Small intestine (tissue), 7 donors: ENCODE measurements at regions not wholly inside any gene's neighbourhood (a gene's known extent, or its start where the extent isn't known, plus 50 kb on each side); places are given as distances from the start of the nearest gene placed in this dataset.
A peak's percentile ranks its signal among the peaks of the same experiment; 100 is the strongest.

Experiments
- DNase-seq, 2 donors: peaks; one replicate each; pipeline versions ENCODE4 v3.0.0 to v3.0.0-alpha.2; 2013
- FAIRE-seq: peaks from 2 replicates; lab custom pipeline; 2012; peaks lifted over from hg19 to GRCh38; lab: Jason Lieb, UNC
- H3K27ac ChIP-seq, 3 donors: one replicate each; pipeline ENCODE4 v1.5.1; 2013; ENCODE audit warnings: low read length in 2 of 3, mild to moderate bottlenecking in 2 of 3, control low read depth in 1 of 3, inconsistent platforms in 1 of 3, low read depth in 1 of 3, moderate library complexity in 1 of 3
- H3K27me3 ChIP-seq, 3 donors: one replicate each; pipeline ENCODE4 v1.6.1; 2013; ENCODE audit warnings: low read length in 3 of 3, inconsistent platforms in 1 of 3; ENCODE audit not compliant: control insufficient read depth in 3 of 3, insufficient read depth in 3 of 3
- H3K36me3 ChIP-seq, 3 donors: one replicate each; pipeline ENCODE4 v1.6.1; 2013; ENCODE audit warnings: low read length in 3 of 3, inconsistent platforms in 1 of 3, low read depth in 1 of 3, mild to moderate bottlenecking in 1 of 3, moderate library complexity in 1 of 3; ENCODE audit not compliant: control insufficient read depth in 3 of 3, insufficient read depth in 2 of 3
- H3K4me1 ChIP-seq, 3 donors: one replicate each; pipeline ENCODE4 v1.6.1; 2013; ENCODE audit warnings: low read length in 2 of 3, inconsistent platforms in 1 of 3, low read depth in 1 of 3, mild to moderate bottlenecking in 1 of 3, moderate library complexity in 1 of 3; ENCODE audit not compliant: control insufficient read depth in 3 of 3, insufficient read depth in 2 of 3
- H3K4me3 ChIP-seq, 3 donors: one replicate each; pipeline ENCODE4 v1.5.1; 2013; ENCODE audit warnings: low read length in 3 of 3, control low read depth in 1 of 3, inconsistent platforms in 1 of 3, low read depth in 1 of 3, mild to moderate bottlenecking in 1 of 3, moderate library complexity in 1 of 3
- H3K9me3 ChIP-seq, 2 donors: one replicate each; pipeline ENCODE4 v1.6.1; 2013; ENCODE audit warnings: low read depth in 1 of 2, low read length in 1 of 2; ENCODE audit not compliant: control insufficient read depth in 2 of 2, insufficient read depth in 1 of 2
- WGBS, 3 donors: extraction: QIAGEN DNeasy Blood & Tissue Kit; methylation state at CpG; one replicate each; pipeline ENCODE4 v1.1.7; 2013; 5-methylcytosine and 5-hydroxymethylcytosine counted together
- donor health status: healthy with polysubstance abuse.
- donor health status: control.
- donor health status: control.
- donor health status: Bipolar disorder and iron deficiency.
- donor health status: healthy.

- WGBS, 3 donors = 39 to 49% (median 40%) methylated on average over 4 of the region's 4 CpGs
- FAIRE-seq = no peak
Measured at GRCh38 chr5:158429564-158429963, 570.6 kb upstream of the CLINT1 start.

GRCh38 chr5:158423623-158424200 lies 564.8 kb upstream of the CLINT1 start:
- FAIRE-seq (no peak), DNase-seq (no peak)
- no peaks in the 10 kb centered on the region for H3K4me1 ChIP-seq
- H3K4me3 ChIP-seq = no peak overlapping the region
- H3K9me3 ChIP-seq = no peaks in the 10 kb centered on the region
- H3K27ac ChIP-seq = no peak overlapping the region
- H3K27me3 ChIP-seq = no peaks in the 10 kb centered on the region
- 62 to 81% (median 78%) methylated on average over 2 of the region's 2 CpGs for WGBS, 3 donors
- H3K36me3 ChIP-seq = no peaks in the 10 kb centered on the region

More at GRCh38 chr5:158429564-158429963, 570.6 kb upstream of the CLINT1 start:
- H3K27ac ChIP-seq = peak overlapping the region in 1 of 3 donors; percentile 76
- DNase-seq = no peak
- H3K4me3 ChIP-seq = no peak overlapping the region
- no peaks in the 10 kb centered on the region for H3K4me1 ChIP-seq
- no peaks in the 10 kb centered on the region for H3K36me3 ChIP-seq
- H3K27me3 ChIP-seq = no peaks in the 10 kb centered on the region
- H3K9me3 ChIP-seq = peaks cover 0 to 4% of the 10 kb centered on the region in 2 donors

GRCh38 chr5:158422653-158423515 lies 563.9 kb upstream of the CLINT1 start:
- no peak for FAIRE-seq
- DNase-seq = no peak
- Histone ChIP-seq H3K9me3 (no peaks in the 10 kb centered on the region), H3K4me3 (no peak overlapping the region), H3K4me1 (no peaks in the 10 kb centered on the region), H3K27me3 (no peaks in the 10 kb centered on the region), H3K27ac (no peak overlapping the region), H3K36me3 (no peaks in the 10 kb centered on the region)
- WGBS, 3 donors = 82 to 88% (median 85%) methylated on average over 9 of the region's 9 CpGs

GRCh38 chr5:158421319-158421718 lies 562.4 kb upstream of the CLINT1 start:
- Histone ChIP-seq H3K4me3 (no peak overlapping the region), H3K36me3 (no peaks in the 10 kb centered on the region), H3K9me3 (no peaks in the 10 kb centered on the region), H3K27me3 (no peaks in the 10 kb centered on the region), H3K27ac (no peak overlapping the region), H3K4me1 (no peaks in the 10 kb centered on the region)
- 83 to 86% (median 85%) methylated on average over 6 of the region's 6 CpGs for WGBS, 3 donors
- no peak for DNase-seq
- no peak for FAIRE-seq

- 74 to 84% (median 82%) methylated on average over 2 of the region's 2 CpGs for WGBS, 3 donors
Measured at GRCh38 chr5:158419186-158419585, 560.2 kb upstream of the CLINT1 start.

GRCh38 chr5:158414780-158415179 lies 555.8 kb upstream of the CLINT1 start:
- Histone ChIP-seq H3K27ac (no peak overlapping the region), H3K9me3 (no peaks in the 10 kb centered on the region), H3K4me1 (no peaks in the 10 kb centered on the region), H3K36me3 (no peaks in the 10 kb centered on the region), H3K27me3 (no peaks in the 10 kb centered on the region), H3K4me3 (no peak overlapping the region)
- FAIRE-seq (no peak), DNase-seq (no peak)
- 33 to 61% (median 42%) methylated on average over 1 of the region's 1 CpG for WGBS, 3 donors

More at GRCh38 chr5:158419186-158419585, 560.2 kb upstream of the CLINT1 start:
- H3K4me1 ChIP-seq = no peaks in the 10 kb centered on the region
- H3K36me3 ChIP-seq = no peaks in the 10 kb centered on the region
- no peaks in the 10 kb centered on the region for H3K27me3 ChIP-seq
- DNase-seq (no peak), FAIRE-seq (no peak)
- H3K9me3 ChIP-seq = no peaks in the 10 kb centered on the region
- no peak overlapping the region for H3K27ac ChIP-seq
- no peak overlapping the region for H3K4me3 ChIP-seq

GRCh38 chr5:158414333-158414762 lies 555.4 kb upstream of the CLINT1 start:
- Histone ChIP-seq H3K27ac (no peak overlapping the region), H3K4me1 (no peaks in the 10 kb centered on the region), H3K4me3 (no peak overlapping the region), H3K9me3 (no peaks in the 10 kb centered on the region), H3K27me3 (no peaks in the 10 kb centered on the region), H3K36me3 (no peaks in the 10 kb centered on the region)
- WGBS, 3 donors = 75 to 81% (median 78%) methylated on average over 3 of the region's 3 CpGs
- DNase-seq (no peak), FAIRE-seq (no peak)

GRCh38 chr5:158413122-158413680 lies 554.3 kb upstream of the CLINT1 start:
- Histone ChIP-seq H3K4me1 (no peaks in the 10 kb centered on the region), H3K27me3 (no peaks in the 10 kb centered on the region), H3K4me3 (no peak overlapping the region), H3K36me3 (no peaks in the 10 kb centered on the region), H3K27ac (no peak overlapping the region), H3K9me3 (no peaks in the 10 kb centered on the region)
- no peak for FAIRE-seq
- WGBS, 3 donors = 81 to 86% (median 83%) methylated on average over 4 of the region's 4 CpGs
- DNase-seq = no peak
